ENCODE measurements at regions not wholly inside any gene's neighbourhood (a gene's known extent, or its start where the extent isn't known, plus 50 kb on each side); places are given as distances from the start of the nearest gene placed in this dataset.

- no peak for TF ChIP-seq POLR2AphosphoS5 (IDR thresholded peaks at IDR 0.05; ENCODE audit: low read depth, low read length)
- TF ChIP-seq CTCF (IDR thresholded peaks at IDR 0.05 in 2 of 3, conservative IDR thresholded peaks at IDR 0.05 in 1 of 3; ENCODE audit: borderline replicate concordance in 1 of 3, insufficient read depth in 1 of 3, low read depth in 2 of 3, low read length in 2 of 3) = no peak
- TF ChIP-seq POLR2A (IDR thresholded peaks at IDR 0.05; ENCODE audit: borderline replicate concordance, extremely low read depth, insufficient read depth, insufficient read length) = no peak
- TF ChIP-seq ZBTB33 (IDR thresholded peaks at IDR 0.05; ENCODE audit: extremely low read depth, insufficient replicate concordance, low read length) = no peak
- TF ChIP-seq REST (IDR thresholded peaks at IDR 0.05; ENCODE audit: low read depth) = no peak
- TF ChIP-seq EZH2 (IDR thresholded peaks at IDR 0.05) = no peak
- TF ChIP-seq RAD21 (IDR thresholded peaks at IDR 0.05; ENCODE audit: low read depth) = no peak
- TF ChIP-seq CBX3 (IDR thresholded peaks at IDR 0.05; ENCODE audit: low read depth) = no peak
- no peak for TF ChIP-seq SRF (IDR thresholded peaks at IDR 0.05; ENCODE audit: low read depth)
These were observed 518.2 kb upstream of the PBX1 start for GRCh38 chr1:164040754-164041153.

Measured in HCT116 (cell line).